Gastrocnemius medialis (tissue), 4 donors: ENCODE measurements at regions not wholly inside any gene's neighbourhood (a gene's known extent, or its start where the extent isn't known, plus 50 kb on each side); places are given as distances from the start of the nearest gene placed in this dataset.

Source experiments
- ATAC-seq, 2 donors: fragments of 150-250 bp; one replicate each; pipeline ENCODE4 v1.9.1; 2016
- DNase-seq, 2 donors: peaks; one replicate each; pipeline ENCODE4 v3.0.0-alpha.2; 2019
- H3K27ac ChIP-seq, 4 donors: fragments of 200-600 bp; sonication (generic); 1 replicate in 1 of 4; 2 replicates in 3 of 4; pipeline ENCODE4 v1.5.1; 2016 to 2018; ENCODE audit warnings: mild to moderate bottlenecking in 2 of 4, moderate library complexity in 1 of 4
- H3K27me3 ChIP-seq, 3 donors: fragments of 200-600 bp; sonication (generic) in 2 of 3; 1 replicate in 1 of 3; 2 replicates in 2 of 3; pipeline versions ENCODE4 v1.5.1 to v1.6.0; 2016 to 2019; ENCODE audit warnings: mild to moderate bottlenecking in 1 of 3, moderate library complexity in 1 of 3
- H3K36me3 ChIP-seq, 2 donors: fragments of 200-600 bp; sonication (generic) in 1 of 2; one replicate each; pipeline ENCODE4 v1.5.1; 2017 to 2018
- H3K4me1 ChIP-seq, 2 donors: fragments of 200-600 bp; sonication (generic) in 1 of 2; one replicate each; pipeline ENCODE4 v1.5.1; 2016 to 2017; ENCODE audit warnings: mild to moderate bottlenecking in 2 of 2
- H3K4me3 ChIP-seq, 4 donors: fragments of 200-600 bp; sonication (generic) in 3 of 4; 1 replicate in 1 of 4; 2 replicates in 3 of 4; pipeline ENCODE4 v1.5.1; 2016 to 2019; ENCODE audit warnings: mild to moderate bottlenecking in 2 of 4
- H3K9me3 ChIP-seq, 3 donors: fragments of 200-600 bp; sonication (generic) in 2 of 3; 1 replicate in 1 of 3; 2 replicates in 2 of 3; pipeline ENCODE4 v1.5.1; 2016 to 2019
- POLR2A ChIP-seq, 2 donors: fragments of 450-650 bp; IDR thresholded peaks; one replicate each; pipeline ENCODE4 v1.6.1; 2017; ENCODE audit warnings: antibody characterized with exemption in 2 of 2, mild to moderate bottlenecking in 2 of 2, moderate library complexity in 2 of 2
- in situ Hi-C, 4 donors: fragments of 200-750 bp; cut with MboI; loops; one replicate each; pipeline versions ENCODE4 v1.15.0 to v1.8.0; 2017; ENCODE audit warnings: low sequenced_read_pairs in 4 of 4
- intact Hi-C: fragments of 100-400 bp; cut with DNase I; formaldehyde crosslinking; loops from one replicate; pipeline ENCODE4 v1.15.1; 2023; ENCODE audit warnings: low total_unique reads
- TF ChIP-seq, protein P1 (sequence below), 5 experiments: fragments of 450-650 bp in 3 of 5; fragments of 200-600 bp in 2 of 5; sonication (generic) in 2 of 5; IDR thresholded peaks in 4 of 5; conservative IDR thresholded peaks in 1 of 5; 1 replicate in 4 of 5; 2 replicates in 1 of 5; pipeline ENCODE4 v1.5.1; 2016 to 2019; ENCODE audit warnings: antibody characterized with exemption in 5 of 5, mild to moderate bottlenecking in 3 of 5, moderate library complexity in 3 of 5

DNA sequence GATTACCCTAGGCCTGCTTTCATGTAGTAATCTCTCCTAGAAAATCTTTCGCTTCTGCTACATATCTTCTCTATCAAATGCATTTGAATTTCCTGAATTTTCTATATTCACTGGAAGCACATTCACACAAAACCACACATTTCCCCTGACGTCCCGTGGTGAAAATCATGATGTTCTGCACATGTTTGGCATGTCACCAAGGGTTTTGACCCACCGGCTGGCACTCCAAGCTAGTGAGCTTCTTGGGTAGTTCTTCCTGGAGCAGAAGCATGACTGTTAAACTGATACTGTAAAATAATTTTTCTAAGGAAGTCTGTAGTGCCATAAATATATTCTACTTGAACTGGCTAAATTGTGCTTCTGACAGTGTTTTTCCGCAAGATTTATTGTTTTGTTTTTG lies 510.1 kb upstream of the SLC8A1 start:
- Histone ChIP-seq H3K27ac (no peak overlapping the region), H3K9me3 (no peaks in the 10 kb centered on the region), H3K4me1 (no peaks in the 10 kb centered on the region), H3K4me3 (no peak overlapping the region), H3K36me3 (no peaks in the 10 kb centered on the region), H3K27me3 (no peaks in the 10 kb centered on the region)
- in situ Hi-C loops: no loop called here
- intact Hi-C loops: no loop called here
- ATAC-seq: no peak
- TF ChIP-seq, protein P1, sequence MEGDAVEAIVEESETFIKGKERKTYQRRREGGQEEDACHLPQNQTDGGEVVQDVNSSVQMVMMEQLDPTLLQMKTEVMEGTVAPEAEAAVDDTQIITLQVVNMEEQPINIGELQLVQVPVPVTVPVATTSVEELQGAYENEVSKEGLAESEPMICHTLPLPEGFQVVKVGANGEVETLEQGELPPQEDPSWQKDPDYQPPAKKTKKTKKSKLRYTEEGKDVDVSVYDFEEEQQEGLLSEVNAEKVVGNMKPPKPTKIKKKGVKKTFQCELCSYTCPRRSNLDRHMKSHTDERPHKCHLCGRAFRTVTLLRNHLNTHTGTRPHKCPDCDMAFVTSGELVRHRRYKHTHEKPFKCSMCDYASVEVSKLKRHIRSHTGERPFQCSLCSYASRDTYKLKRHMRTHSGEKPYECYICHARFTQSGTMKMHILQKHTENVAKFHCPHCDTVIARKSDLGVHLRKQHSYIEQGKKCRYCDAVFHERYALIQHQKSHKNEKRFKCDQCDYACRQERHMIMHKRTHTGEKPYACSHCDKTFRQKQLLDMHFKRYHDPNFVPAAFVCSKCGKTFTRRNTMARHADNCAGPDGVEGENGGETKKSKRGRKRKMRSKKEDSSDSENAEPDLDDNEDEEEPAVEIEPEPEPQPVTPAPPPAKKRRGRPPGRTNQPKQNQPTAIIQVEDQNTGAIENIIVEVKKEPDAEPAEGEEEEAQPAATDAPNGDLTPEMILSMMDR (IDR thresholded peaks at IDR 0.05 in 4 of 5, conservative IDR thresholded peaks at IDR 0.05 in 1 of 5): no peak
- no peak for TF ChIP-seq POLR2A (IDR thresholded peaks at IDR 0.05)
- peak in 1 of 2 donors; percentile 12 for DNase-seq

DNA sequence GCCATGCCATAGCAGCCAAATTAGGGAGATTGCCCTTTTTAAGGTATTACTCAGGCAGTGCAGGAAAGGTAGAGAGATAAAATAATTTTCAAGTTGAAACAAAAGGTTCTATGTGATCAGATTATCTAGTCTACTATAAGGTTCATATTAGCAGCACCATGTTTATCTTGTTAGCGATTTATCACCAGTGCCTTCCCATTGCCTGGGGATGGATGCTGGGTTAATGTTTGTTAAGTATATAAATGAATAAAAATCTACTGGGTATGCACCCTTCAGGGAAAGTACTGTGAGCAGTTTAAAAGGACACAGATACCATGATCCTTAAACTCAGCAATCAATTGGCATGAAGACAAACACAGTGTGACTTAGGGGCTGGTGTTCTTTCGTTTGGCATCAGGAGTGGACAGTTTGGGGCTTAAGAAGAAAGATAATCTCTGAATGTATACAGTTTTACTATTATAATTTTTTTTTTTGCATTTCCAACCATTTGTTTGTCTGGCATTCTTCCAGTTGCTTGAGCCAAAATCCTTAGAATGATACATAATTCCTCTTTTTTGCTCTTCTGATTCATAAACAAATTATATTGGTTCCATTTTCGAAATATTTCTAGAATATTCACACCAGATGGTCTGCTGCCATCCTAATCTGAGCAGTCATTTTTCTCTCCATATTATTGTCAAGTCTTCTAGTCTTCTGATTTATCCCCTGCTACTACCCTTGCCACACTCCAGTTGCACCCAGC lies 512.8 kb upstream of the SLC8A1 start:
- H3K4me1 ChIP-seq: no peaks in the 10 kb centered on the region
- ATAC-seq (no peak), DNase-seq (no peak)
- H3K4me3 ChIP-seq: no peak overlapping the region
- H3K27me3 ChIP-seq: no peaks in the 10 kb centered on the region
- no peaks in the 10 kb centered on the region for H3K36me3 ChIP-seq
- H3K9me3 ChIP-seq: no peaks in the 10 kb centered on the region
- intact Hi-C loops (no loop called here), in situ Hi-C loops (no loop called here)
- no peak overlapping the region for H3K27ac ChIP-seq
- no peak for TF ChIP-seq POLR2A (IDR thresholded peaks at IDR 0.05)
- TF ChIP-seq, protein P1 (IDR thresholded peaks at IDR 0.05 in 4 of 5, conservative IDR thresholded peaks at IDR 0.05 in 1 of 5): no peak

DNA sequence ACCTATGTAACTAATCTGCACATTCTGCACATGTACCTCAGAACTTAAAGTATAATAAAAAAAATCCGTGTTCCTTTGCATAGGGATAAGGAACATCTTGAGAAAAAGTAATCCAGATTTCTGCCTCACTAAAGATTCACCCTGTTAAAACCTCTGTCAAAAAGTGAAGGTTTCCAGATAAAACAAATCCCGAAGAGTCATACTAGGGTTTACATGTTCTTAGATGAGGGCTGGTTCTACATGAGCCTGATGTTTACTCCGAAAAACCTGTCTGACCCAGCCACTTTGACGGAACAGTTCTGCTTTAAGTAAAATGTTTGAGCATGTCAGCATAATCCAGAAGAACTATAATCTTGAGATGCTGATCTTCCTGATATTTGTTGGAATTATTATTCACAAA lies 515.6 kb upstream of the SLC8A1 start:
- H3K27me3 ChIP-seq: no peaks in the 10 kb centered on the region
- H3K4me3 ChIP-seq: no peak overlapping the region
- intact Hi-C loops (no loop called here), in situ Hi-C loops (no loop called here)
- DNase-seq (no peak), ATAC-seq (no peak)
- no peak overlapping the region for H3K27ac ChIP-seq
- H3K9me3 ChIP-seq: no peaks in the 10 kb centered on the region
- no peaks in the 10 kb centered on the region for H3K4me1 ChIP-seq
- TF ChIP-seq POLR2A (IDR thresholded peaks at IDR 0.05): no peak
- TF ChIP-seq, protein P1 (IDR thresholded peaks at IDR 0.05 in 4 of 5, conservative IDR thresholded peaks at IDR 0.05 in 1 of 5): no peak
- no peaks in the 10 kb centered on the region for H3K36me3 ChIP-seq

DNA sequence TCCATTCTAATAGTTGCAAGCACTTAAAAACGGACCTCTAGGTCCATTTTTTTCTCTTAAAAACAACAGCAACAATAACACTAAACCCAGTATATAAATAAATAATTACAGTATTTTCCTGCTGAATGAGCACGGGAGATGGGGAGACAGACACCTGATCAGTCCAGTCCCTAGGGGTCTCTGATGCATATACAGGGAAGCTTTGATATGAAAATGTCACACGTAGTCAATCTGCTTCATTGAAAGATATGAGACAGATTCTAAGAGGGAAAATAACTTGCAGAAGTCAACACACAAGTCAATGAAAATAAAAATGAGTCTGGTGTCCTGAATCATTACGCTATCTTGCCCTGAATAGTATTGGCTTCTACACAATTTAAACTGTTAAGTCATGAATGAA lies 523.3 kb upstream of the SLC8A1 start:
- no peaks in the 10 kb centered on the region for H3K9me3 ChIP-seq
- in situ Hi-C loops: no loop called here
- DNase-seq (no peak), ATAC-seq (no peak)
- no peak overlapping the region for H3K4me3 ChIP-seq
- intact Hi-C loops: no loop called here
- no peak for TF ChIP-seq POLR2A (IDR thresholded peaks at IDR 0.05)
- TF ChIP-seq, protein P1 (IDR thresholded peaks at IDR 0.05 in 4 of 5, conservative IDR thresholded peaks at IDR 0.05 in 1 of 5): no peak
- H3K27ac ChIP-seq: no peak overlapping the region
- H3K36me3 ChIP-seq: no peaks in the 10 kb centered on the region
- no peaks in the 10 kb centered on the region for H3K4me1 ChIP-seq
- no peaks in the 10 kb centered on the region for H3K27me3 ChIP-seq

DNA sequence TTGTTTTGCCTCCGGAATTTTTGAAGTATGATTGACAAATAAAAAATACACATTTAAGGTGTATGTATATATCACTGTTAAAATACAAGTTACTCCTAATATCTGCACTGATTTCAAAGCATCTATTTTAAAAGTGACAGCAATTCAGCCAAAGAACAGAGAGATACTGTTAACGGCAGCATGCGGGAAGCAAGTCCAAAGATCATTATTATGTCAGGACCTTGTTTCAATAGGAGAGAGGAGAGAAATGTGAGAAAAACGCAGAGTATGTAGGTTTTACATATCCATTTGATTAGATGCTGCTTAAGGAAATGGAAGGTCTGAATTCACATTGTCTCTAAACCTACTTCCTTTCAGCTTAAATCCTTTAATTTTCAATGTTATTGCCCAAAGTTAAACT lies 545.5 kb upstream of the SLC8A1 start:
- no peaks in the 10 kb centered on the region for H3K36me3 ChIP-seq
- no peaks in the 10 kb centered on the region for H3K27me3 ChIP-seq
- ATAC-seq (no peak), DNase-seq (no peak)
- intact Hi-C loops (no loop called here), in situ Hi-C loops (no loop called here)
- no peaks in the 10 kb centered on the region for H3K9me3 ChIP-seq
- no peak for TF ChIP-seq POLR2A (IDR thresholded peaks at IDR 0.05)
- TF ChIP-seq, protein P1 (IDR thresholded peaks at IDR 0.05 in 4 of 5, conservative IDR thresholded peaks at IDR 0.05 in 1 of 5): no peak
- H3K4me1 ChIP-seq: no peaks in the 10 kb centered on the region
- H3K27ac ChIP-seq: no peak overlapping the region
- no peak overlapping the region for H3K4me3 ChIP-seq
